ENCODE measurements at regions not wholly inside any gene's neighbourhood (a gene's known extent, or its start where the extent isn't known, plus 50 kb on each side); places are given as distances from the start of the nearest gene placed in this dataset.

DNA sequence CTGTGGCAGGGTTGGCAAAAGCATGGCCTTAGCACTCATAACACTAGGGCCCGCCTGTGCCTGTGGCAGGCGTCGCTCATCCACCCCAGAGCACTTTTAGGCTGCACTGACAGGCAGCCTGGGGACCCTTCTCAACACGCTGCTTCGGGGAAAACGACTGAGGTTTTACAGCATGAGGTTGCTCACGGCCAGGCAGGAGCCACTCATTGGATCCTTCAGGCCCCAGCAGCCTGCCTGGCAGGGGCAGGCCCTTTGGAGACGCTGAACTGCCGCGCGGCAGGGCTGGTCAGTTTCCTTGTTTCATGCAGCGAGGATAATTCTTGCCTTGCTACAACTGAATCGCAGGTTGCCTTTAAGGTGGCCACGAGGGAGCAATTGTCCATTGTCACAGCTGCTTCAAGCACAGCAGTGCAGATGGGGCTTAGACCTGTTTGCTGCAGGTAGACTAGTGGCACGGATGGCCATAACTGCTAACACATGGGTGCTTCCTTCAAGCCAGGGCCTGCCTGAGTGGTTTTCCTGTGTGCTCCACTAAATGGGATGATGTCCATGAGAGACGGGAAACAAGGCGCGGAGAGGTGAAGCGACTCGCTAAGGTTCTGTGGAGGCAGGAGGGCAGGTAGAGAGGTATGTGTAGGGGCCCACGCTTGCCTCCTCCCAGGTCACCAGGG lies 49.9 kb upstream of the HS6ST1 start:
- DNase-seq, result no peak

DNA sequence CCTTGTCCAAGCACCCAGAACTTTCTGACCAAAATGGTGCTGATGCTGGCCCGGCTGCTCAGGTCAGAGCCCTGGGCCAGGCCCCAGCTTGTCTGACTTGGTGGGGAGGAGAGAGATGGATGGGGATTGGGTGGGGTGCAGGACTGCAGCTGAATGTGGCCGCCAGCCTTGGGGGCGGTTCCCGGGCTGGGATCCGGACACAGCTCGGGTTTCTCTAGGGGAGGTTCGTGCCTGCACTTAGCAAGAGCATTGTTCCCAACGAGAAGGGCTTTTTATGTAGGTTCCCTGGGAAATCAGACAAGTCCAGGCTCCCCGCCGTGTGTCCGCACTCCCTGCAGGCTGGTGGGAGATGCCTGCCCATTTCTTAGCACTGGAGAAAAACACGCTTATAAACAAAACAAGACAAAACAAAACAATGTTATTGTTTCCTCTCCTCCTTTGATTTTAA lies 50.5 kb upstream of the HS6ST1 start:
- DNase-seq, result no peak

DNA sequence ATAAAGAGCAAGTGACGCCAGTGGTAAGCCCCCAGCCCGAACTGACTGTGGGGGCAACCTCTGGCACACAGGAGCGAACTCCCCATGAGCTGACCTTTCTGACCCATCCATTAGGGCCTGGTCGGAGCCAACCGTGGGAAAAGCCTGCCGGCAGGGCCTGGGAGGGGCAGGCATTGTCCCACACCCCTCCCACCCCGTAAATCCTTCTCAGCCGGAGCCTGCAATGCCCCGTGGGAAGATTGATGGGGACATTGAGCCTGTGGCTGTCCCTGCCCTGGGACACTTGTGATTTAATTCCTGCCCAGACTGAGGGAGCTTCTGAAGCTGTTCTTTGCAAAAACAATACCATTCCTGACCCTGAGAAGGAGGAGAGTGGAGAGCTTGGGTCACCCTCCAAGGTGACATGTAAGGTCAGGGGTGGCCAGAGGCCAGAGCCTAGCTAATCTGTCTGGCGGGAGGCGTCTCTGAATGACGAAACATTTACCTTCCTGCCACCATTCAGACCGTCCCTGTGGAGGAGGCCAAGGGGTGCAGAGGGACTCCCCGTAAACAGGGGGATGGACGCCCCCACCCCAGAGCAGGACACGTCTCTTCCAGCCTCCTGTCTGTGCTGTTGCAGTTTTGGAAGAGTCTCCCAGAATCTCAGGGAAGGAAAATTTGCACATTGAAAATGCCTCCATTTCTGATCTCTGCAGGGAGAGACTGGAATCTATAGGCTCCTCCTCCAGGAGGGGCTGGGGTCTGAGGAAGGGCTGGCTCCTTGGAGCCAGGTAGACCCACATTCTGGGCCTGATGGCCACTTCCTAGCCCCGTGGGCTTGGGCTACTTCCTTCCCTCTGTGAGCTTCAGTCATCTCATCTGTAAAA lies 51.2 kb upstream of the HS6ST1 start:
- no peak for DNase-seq

DNA sequence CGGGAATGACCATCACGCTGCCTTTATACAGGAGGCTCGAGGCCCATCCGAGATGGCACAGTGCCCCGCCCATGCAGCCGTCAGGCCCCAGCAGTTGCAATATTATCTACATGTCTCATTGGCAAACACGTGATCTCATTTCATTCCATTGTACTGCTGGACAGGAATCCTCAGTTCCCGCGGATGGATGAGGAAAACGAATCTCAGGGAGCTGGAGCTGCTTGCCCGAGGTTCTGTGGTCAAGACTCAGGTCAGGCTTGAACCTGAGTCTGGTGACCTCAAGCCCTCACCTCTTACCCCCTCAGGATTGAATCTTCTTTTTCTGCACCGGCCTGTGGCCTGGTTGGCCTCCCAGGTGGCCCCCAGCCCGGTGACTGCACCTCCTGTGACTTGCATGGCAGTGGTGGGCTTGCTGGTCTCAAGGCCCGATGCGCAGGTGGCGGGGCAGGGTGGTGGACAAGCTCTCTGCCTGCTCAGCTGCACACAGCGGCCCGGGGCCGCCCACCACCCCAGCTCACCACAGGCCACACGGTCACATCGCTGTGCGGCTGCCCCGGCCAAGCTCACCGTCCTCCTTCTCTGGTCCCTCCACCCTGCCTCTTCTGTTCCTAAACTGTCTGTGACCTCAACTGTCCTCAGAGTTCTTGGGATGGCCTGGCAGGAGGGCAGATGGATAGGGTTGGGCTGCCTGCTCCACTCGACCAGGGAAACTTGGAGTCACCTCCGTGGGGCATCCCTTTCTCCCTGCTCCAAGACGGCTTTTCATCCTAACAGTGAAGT lies 52.0 kb upstream of the HS6ST1 start:
- DNase-seq, result no peak

DNA sequence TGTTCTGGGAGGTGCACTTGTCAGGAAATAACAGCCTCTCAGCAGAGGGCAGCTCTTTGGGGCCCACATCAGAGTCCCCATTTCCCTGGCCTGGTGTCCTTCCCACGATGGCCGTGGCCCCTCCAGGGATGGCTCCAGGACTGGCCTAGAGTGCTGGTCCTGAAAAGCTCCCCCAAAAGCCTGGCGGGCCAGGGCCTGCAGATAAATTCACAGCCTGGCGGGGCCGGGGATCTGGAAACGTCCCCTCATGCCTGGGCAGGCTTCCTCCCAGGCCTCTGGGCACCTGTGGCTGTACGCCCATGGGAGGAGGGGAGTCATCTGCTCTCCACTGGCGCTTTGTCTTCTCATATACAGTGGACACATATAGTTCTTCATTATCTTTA lies 52.6 kb upstream of the HS6ST1 start:
- DNase-seq, result no peak

DNA sequence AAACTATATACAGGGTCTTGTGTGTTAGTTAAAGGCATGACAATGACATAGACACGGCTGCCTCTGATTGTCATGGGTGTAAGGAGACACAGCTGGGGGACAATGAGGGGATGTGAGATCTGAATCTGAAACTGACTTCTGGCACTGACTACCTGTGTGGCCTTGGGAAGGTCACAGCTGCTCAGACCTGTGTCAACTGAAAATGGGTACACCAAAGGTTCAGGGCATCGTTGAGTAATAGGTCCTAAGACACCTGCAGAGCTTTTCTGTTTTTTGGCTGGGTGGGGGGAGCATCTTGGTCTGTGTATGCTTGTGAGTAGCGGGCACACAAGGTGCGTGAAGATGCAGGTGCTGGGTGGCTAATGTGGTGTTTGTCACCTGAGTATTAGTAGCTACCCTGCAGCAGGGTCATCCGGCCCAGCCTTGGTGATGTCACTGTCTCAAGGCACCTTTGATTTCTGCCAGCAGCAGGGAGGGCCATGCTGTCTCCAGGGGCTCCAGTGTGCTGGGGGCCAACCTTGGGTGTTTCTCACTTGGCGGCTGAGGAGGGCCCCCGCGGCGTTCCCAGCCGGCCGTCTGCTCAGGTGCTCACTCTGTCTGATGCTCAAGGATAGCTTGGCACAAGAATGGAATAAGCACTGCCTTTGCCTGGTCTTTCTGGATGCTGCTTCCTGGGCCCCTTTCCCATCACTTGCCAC lies 53.1 kb upstream of the HS6ST1 start:
- DNase-seq, result no peak

DNA sequence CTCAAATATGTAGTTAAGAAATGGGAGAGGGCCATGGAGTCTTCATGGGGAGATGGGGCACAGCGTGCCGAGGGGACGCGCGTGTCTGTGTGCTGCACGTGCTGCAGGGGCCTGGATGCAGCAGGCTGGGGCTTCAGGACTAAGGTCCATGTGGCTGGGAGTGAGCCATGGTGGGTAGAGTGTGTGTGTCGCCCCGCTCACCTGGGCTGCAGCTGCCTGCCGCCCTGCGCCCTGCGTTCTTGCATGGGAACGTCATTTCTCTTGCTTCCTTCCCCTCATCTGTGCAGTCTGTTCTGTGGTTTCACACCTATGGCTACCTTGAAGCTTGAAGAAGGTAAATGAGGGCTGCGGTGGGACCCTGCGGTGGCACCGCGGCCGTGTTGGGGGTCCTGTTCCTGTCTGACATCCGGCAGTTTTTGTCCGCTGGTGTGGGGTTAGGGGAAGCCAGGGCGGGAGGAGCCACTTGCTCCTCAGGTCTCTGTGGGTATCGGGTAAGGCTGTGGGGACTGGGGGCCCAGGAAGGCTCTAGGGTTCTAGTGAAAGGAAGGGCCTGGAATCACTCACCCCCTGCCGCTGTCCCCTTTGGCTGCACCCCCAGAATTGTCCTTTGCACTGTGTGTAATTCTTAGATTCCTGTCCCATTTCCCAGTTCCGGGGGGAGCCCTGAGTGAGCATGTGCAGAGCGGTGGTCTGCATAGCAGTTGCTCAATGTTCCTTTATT lies 54.1 kb upstream of the HS6ST1 start:
- DNase-seq, result no peak

DNA sequence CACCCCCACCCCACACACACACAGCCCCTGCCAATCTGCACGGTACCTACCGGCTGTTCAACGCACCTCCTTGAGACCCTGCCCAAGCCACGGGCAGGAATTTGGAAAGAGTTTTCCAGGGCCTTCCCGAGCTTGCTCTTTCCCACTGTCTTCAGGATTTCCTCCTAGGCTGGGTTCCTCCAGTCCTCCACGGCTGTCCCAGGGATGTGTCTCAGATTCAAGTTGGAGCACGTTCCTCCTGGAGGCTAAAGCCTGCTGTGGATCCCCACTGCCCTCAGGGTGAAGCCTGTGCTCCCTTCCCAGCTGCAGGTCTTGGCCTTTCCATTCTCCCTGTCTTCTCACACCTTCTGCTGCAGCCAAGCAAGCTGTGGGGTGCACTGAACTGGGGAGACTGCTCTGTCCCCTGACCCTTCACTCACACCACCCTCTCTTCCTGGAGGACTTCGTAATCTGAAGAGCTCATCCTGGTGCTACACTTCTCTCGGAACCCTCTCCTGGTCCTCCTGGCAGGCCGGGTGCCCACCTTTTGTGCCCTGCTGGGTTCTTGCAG lies 54.9 kb upstream of the HS6ST1 start:
- no peak for DNase-seq

DNA sequence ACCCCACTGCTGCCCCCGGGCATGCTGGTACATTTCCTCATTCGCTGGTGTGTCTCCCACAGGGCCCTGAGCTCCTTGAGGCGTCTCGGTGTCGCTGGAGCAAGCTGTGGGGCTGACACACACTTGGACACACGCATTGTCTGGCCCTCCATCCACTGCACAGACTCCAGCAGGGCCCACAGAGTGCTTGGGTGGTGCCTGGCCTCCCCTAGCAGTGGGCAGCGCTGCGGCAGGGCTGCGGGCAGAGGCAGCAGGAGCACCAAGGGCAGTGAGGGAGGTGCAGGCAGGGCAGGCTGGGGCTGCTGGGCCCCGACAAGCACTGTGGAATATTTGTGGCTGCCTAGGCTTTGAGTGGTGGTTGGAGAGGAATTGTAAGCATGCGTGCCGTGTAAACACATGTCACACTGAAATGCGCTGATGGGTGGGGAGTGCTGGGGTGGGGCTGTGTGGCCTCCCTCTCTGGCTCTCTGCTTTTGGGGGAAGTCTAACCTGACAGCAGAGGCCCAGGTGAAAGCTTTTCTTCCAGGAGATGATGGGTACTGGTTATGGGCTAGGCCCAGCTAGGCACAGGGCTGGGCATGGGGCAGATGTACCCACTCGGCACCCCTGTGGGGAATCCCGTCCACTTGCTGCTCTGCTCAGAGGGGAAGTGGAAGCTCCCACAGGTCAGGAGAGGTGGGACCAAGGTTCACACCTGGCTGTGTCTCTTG lies 55.5 kb upstream of the HS6ST1 start:
- no peak for DNase-seq

DNA sequence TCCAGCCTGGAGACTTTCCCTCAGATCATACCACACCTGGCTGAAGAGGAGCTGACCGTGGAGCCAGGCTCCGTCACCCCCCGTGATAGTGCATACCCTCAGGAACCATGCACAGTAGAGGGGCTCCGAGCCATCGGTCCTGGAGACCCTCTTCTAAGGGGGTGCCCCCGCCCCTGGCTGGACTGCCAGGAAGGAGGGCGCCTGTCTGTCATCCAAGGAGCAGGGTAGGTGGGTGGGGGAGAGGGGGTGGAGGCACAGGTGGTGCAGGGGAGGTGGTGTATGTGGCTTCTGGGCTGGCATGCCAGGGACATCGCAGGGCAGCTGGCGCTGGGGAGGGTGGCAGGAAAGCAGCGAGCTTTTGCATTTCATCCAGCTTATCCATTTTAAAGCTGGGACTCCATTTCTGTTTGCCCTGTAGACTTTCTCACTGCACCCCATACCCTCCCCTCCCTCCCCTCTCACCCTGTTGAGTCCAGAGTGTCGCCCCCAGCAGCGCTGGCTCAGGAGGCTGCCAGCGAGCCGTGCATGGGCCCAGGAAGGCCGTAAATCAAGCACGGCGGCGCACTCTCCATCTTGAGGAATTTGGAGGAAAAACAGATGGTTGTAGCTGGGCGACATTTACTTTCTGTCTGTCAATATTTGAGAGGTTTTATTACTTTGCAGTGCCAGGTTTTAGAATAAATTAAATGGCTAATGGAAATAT lies 56.2 kb upstream of the HS6ST1 start:
- DNase-seq, result no peak

DNA sequence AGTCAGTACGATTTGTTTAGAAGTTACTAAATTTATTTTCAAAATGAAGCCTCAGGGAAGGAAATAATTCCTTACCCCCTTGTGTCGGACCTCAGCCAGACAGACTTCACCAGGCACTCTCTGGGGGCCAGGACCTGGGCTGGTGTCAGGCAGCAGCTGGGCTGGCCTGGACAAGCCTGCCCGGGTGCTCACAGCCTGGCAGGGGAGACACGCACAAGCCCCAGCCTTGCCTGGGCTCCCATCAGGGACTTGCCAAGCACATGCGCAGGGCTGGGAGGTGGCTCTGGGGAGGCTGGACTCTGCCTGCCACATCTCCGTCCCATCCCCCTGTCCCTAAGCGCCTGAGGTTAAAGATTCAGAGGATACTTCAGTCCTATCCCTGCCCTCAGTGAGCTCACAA lies 56.8 kb upstream of the HS6ST1 start:
- no peak for DNase-seq

DNA sequence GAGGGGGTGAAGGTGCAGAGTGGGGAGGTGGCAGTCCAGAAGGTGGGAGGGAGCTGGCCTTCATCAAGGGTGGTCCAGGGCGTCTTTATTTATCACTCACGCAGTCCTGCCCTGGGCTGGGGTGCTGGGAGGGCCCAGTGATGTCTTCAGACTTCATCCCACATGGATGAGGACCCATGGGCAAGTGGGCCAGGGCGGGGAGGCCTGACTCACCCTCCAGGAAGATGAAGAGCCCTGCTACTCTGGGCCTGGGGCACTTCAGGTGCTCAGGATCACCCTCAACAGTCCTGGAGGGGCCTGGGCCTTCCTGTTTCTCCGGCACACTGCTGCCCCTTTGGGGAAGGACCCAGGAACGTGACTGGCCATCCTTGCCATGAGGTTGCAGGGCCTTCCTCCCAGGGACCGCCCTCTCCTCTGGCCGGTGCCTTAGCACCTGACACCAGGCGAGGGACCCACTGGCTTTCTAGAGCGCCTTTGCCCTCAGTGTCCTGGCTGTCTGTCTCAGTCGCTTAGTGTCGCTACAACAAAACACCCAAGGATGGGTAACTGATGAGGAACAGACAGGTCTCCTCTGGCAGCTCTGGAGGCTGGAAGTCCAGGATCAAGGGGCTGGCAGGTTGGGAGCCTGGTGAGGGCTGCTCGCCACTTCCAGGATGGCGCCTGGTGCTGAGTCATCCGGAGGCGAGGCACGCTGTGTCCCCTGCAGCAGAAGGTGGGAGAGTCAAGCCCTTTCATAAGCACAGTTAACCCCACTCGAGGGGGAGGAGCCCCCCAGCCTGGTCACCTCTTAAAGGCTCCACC lies 57.8 kb upstream of the HS6ST1 start:
- DNase-seq, result no peak

DNA sequence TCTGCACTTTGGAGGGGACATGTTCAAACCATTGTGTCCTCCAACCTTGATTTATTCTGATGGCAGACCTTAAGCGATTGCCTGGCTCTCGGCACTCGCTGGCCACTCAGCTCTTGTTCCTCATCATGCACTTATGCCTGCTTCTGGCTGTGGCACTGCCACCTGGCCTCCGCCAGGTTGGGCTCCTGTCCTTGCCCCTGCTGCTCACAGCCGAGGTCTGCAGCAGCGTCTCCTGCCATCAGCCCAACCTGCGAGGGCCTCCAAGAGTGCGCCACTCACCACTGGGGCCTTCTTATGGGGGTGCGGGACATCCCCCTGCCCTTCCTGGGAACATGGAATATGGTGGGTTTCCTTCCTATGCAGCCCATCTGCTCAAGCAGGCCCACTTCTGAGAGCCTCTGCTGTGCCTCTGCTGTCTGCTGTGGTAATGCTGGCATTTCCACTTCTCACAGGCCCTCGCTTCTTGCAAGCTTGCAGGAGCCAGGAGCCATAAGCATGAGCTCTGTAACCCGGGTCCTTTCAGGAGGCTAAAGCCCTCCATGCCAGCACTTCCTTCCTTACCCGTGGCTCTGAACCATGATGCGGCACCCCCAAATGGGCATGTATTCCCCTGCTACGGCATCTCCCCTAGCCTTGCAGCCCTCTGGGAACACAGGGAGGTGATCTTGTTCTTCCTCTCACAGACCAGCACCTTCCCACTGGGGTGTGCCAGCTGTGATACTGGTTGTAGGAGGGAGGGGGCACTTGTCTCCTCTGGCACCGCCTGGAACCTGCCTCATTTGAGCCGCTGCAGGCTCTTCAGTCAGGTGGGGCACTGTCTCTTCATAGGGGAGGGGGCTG lies 58.6 kb upstream of the HS6ST1 start:
- no peak for DNase-seq

DNA sequence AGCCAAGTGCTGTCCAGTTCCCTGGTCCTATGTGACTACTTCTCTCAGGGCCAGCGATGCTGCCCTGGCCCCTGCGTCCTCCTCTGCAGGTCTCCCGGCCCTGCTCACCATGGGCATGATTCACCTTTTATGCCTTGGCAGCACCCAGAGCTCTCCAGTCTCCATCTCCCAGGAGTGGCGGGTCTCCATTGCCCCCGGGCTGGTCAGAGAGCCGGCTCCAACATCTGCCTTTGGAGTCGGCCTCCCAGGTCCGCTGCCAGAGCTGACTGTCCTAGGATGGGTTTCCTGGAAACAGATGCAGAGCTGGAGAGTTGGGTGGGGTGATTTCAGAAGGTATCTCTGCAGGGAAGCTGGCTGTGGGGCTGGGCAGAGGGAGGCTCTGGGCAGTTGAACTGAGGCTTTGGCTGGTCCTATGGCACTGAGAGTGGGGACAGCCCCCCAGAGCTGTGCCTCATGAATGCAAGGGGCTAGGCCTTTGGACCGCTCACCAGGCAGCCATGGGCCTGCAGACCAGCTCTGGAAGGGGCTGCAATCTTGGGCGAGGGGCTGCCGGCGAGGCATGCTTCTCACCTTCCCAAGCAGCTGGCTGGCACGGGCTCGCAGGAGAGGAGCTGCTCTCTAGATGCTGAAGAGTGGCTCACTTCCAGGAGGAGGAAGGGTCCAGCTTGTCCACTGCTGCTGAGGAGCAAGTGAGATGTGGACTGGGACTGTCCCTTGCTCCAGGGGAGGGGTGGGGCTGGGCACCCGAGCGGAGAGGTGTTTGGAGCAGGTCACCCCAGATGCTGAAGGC lies 59.8 kb upstream of the HS6ST1 start:
- DNase-seq, result no peak

DNA sequence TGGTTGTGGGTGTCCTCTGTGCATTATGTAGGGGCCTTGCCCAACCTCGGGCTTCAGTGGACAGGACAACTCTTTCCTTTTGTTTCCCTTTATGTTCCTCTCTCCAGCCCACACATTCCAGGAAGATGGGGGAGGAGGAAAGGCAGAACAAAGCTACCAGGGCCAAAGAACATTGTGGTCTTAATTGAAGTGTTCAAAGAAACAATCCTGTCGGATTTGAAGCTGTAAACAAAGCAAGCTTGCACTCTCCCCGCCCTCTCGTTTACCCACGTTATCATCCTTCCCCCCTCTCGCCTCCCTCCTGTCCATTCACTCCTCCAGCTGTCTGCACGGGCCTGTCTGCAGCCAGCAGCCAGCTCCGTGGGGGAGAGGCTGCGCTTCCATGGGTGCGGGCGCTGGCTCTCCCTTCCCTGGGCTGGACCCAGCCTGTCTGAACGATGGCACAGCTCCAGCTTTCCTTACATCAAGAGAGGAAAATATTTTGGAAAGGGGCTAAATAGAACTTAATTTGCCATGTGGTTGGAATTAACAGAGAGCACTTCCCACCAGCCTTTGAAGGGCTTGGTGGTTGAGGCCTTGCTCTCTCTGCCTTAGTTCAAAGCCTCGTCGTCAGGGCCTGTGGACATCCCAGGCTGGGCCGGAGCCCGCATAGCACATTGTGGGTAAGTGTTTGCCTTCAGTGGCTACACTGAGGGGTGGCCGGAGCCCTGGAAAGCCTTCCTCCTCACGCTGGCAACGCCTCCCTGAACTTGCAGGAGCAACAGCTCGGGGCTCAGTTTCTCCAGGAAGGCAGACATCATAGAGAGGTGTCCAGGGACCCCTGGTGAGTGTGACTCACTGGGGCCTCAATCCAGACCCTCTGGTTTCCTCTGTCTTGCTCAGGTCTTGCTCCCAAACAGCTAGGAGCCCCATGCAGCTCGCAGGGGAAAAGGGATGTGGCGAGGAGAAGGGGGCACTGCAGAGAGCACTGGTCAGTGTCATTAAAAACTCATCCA lies 60.6 kb upstream of the HS6ST1 start:
- no peak for DNase-seq

DNA sequence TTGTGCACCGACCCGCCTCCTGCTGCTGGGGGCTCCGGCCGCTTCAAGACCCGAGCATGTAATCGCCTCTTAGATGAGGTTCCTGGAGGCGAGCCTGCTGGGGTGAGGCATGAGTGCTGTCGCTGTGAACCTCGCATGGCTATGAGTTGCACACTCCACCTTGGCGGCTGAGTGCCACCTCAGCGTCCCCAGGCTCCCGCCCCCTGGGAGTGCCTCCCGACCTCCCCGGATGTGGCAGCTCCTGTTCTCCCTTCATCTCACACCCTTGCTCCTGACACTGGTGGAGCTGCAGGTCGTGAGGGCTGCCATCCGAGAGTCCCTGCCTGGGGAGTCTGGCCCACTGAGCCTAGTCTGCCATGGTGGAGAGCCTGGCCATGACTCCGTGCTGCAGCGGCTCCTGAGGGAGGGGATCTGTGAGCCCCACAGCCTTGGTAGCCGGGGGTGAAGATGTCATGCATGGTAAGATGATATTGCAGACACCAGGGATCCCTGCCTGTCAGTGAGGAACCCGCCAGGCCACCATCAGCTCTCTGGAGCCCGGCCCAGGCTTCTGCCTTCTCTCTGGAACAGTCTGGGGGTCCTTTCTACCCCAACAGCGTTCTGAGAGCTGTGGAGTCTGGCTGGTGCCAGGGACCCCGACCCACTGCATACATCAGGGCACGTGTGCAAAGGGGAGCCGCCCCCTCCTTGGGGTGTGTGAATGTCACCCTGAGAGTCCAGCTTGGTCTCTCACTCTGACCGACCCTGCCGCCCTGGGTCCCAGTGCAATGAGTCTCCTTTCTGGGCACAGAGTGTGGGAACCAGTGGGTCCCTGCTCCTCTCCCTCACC lies 61.6 kb upstream of the HS6ST1 start:
- DNase-seq, result no peak
